CD14-positive monocyte (primary cell): ENCODE measurements at regions not wholly inside any gene's neighbourhood (a gene's known extent, or its start where the extent isn't known, plus 50 kb on each side); places are given as distances from the start of the nearest gene placed in this dataset.
"Not testable (repeated sequence)": the region's sequence is repeated elsewhere in the genome, so short reads cannot be mapped to it uniquely, and the experiment has no call there.

Experiments
- DNase-seq, 3 donors: peaks; one replicate each; pipeline ENCODE4 v3.0.0-alpha.2; 2011 to 2022
- H2AFZ ChIP-seq: 2 replicates; pipeline ENCODE4 v1.6.0; 2012; ENCODE audit warnings: mild to moderate bottlenecking, low read depth, low read length, inconsistent platforms; ENCODE audit not compliant: insufficient read depth, poor library complexity, severe bottlenecking
- H3K27ac ChIP-seq, 2 donors: 1 replicate in 1 of 2; 2 replicates in 1 of 2; pipeline ENCODE4 v1.5.1; 2012 to 2013; ENCODE audit warnings: low read length in 2 of 2, control low read depth in 1 of 2, inconsistent platforms in 1 of 2, low read depth in 1 of 2, mild to moderate bottlenecking in 1 of 2
- H3K27me3 ChIP-seq, 2 donors: one replicate each; pipeline versions ENCODE4 v1.6.0 to v1.6.1; 2011 to 2013; ENCODE audit warnings: low read length in 2 of 2; ENCODE audit not compliant: control insufficient read depth in 2 of 2, insufficient read depth in 2 of 2
- H3K36me3 ChIP-seq, 2 donors: replicated peaks in 1 of 2; 1 replicate in 1 of 2; 2 replicates in 1 of 2; pipeline versions ENCODE4 v1.5.1 to v1.6.1; 2012 to 2013; ENCODE audit warnings: low read length in 2 of 2, control low read depth in 1 of 2, inconsistent platforms in 1 of 2, mild to moderate bottlenecking in 1 of 2; ENCODE audit not compliant: insufficient read depth in 2 of 2, control insufficient read depth in 1 of 2
- H3K4me1 ChIP-seq, 2 donors: 1 replicate in 1 of 2; 2 replicates in 1 of 2; pipeline versions ENCODE4 v1.5.1 to v1.6.1; 2012 to 2013; ENCODE audit warnings: low read length in 2 of 2, control low read depth in 1 of 2, inconsistent platforms in 1 of 2, mild to moderate bottlenecking in 1 of 2, moderate library complexity in 1 of 2; ENCODE audit not compliant: insufficient read depth in 2 of 2, control insufficient read depth in 1 of 2
- H3K4me2 ChIP-seq: replicated peaks from 2 replicates; pipeline ENCODE3; 2012; ENCODE audit warnings: low read length, moderate library complexity, mild to moderate bottlenecking; ENCODE audit not compliant: poor library complexity, severe bottlenecking; ENCODE audit errors: extremely low read depth
- H3K4me3 ChIP-seq, 3 experiments: fragments of 200-600 bp in 1 of 3; sonication (generic) in 1 of 3; replicated peaks in 1 of 3; 1 replicate in 2 of 3; 2 replicates in 1 of 3; pipeline ENCODE4 v1.5.1; 2011 to 2013; ENCODE audit warnings: low read length in 3 of 3, mild to moderate bottlenecking in 3 of 3, control low read depth in 2 of 3, low read depth in 2 of 3, inconsistent platforms in 1 of 3, moderate library complexity in 1 of 3
- H3K79me2 ChIP-seq: 2 replicates; pipeline ENCODE4 v1.6.0; 2012; ENCODE audit warnings: mild to moderate bottlenecking, control low read depth, inconsistent platforms, low read length, moderate library complexity; ENCODE audit not compliant: insufficient read depth
- H3K9ac ChIP-seq: 2 replicates; pipeline ENCODE4 v1.6.0; 2017; ENCODE audit warnings: low read length, mild to moderate bottlenecking; ENCODE audit not compliant: insufficient read depth, poor library complexity, severe bottlenecking
- H3K9me3 ChIP-seq, 2 donors: replicated peaks in 1 of 2; 1 replicate in 1 of 2; 2 replicates in 1 of 2; pipeline versions ENCODE4 v1.5.1 to v1.6.1; 2012 to 2013; ENCODE audit warnings: low read length in 2 of 2, control low read depth in 1 of 2; ENCODE audit not compliant: control insufficient read depth in 1 of 2, insufficient read depth in 1 of 2
- H4K20me1 ChIP-seq: 2 replicates; pipeline ENCODE4 v1.6.0; 2012; ENCODE audit warnings: mild to moderate bottlenecking, low read length, control low read depth, moderate library complexity; ENCODE audit not compliant: insufficient read depth
- H3K27ac Mint-ChIP-seq, 7 donors: one replicate each; pipeline ENCODE4 v1.8.0; 2020; ENCODE audit warnings: mild to moderate bottlenecking in 7 of 7, mixed read lengths in 7 of 7, moderate library complexity in 6 of 7, inconsistent platforms in 2 of 7
- H3K27me3 Mint-ChIP-seq, 3 donors: one replicate each; pipeline ENCODE4 v1.8.0; 2021 to 2022; ENCODE audit warnings: low read depth in 3 of 3, mild to moderate bottlenecking in 3 of 3, mixed read lengths in 3 of 3, moderate library complexity in 3 of 3, inconsistent platforms in 1 of 3
- H3K36me3 Mint-ChIP-seq, 2 donors: one replicate each; pipeline ENCODE4 v1.8.0; 2020; ENCODE audit warnings: mixed read lengths in 2 of 2, inconsistent platforms in 1 of 2, mild to moderate bottlenecking in 1 of 2
- H3K4me1 Mint-ChIP-seq: one replicate; pipeline ENCODE4 v1.8.0; 2020; ENCODE audit warnings: mild to moderate bottlenecking, mixed read lengths
- H3K4me3 Mint-ChIP-seq, 2 donors: one replicate each; pipeline ENCODE4 v1.8.0; 2020; ENCODE audit warnings: mild to moderate bottlenecking in 2 of 2, mixed read lengths in 2 of 2, moderate library complexity in 1 of 2
- H3K9me3 Mint-ChIP-seq, 7 donors: one replicate each; pipeline ENCODE4 v1.8.0; 2020 to 2022; ENCODE audit warnings: mixed read lengths in 7 of 7, mild to moderate bottlenecking in 6 of 7, moderate library complexity in 6 of 7, inconsistent platforms in 2 of 7
- WGBS: methylation state at CpG from one replicate; pipeline ENCODE4 v1.1.5; 2013; ENCODE audit warnings: missing lambda C conversion rate; ENCODE audit not compliant: insufficient coverage; 5-methylcytosine and 5-hydroxymethylcytosine counted together
- intact Hi-C, 2 donors: fragments of 100-400 bp; cut with micrococcal nuclease; formaldehyde crosslinking; loops; one replicate each; pipeline versions ENCODE4 v1.15.0 to v1.15.1; 2023

GRCh38 chr1:149200567-149200966, 97.2 kb upstream of the NBPF9 start:
- peak overlapping the region in 3 of 7 donors; percentile 19 to 55 (median 41) for H3K27ac Mint-ChIP-seq
- H3K4me1 ChIP-seq, H3K27me3 Mint-ChIP-seq, H3K36me3 Mint-ChIP-seq, H3K9me3 Mint-ChIP-seq, H2AFZ ChIP-seq, H3K9ac ChIP-seq, H4K20me1 ChIP-seq, H3K9me3 ChIP-seq, H3K27ac ChIP-seq, H3K4me2 ChIP-seq, H3K4me1 Mint-ChIP-seq, intact Hi-C loops, H3K27me3 ChIP-seq, H3K79me2 ChIP-seq, H3K36me3 ChIP-seq, H3K4me3 ChIP-seq: not testable (repeated sequence)
- DNase-seq: peak; percentile 50 to 87 (median 74)
- peak overlapping the region in 1 of 2 donors; percentile 33 for H3K4me3 Mint-ChIP-seq
- no CpG with 5 or more reads among the region's 1 CpG for WGBS

- DNase-seq, H3K36me3 Mint-ChIP-seq, H3K9me3 Mint-ChIP-seq, H3K4me1 ChIP-seq, H3K9me3 ChIP-seq, H3K27me3 ChIP-seq, H3K36me3 ChIP-seq, H3K27me3 Mint-ChIP-seq, H3K4me2 ChIP-seq, H4K20me1 ChIP-seq, H3K27ac ChIP-seq, H3K9ac ChIP-seq, H3K4me3 Mint-ChIP-seq, H3K79me2 ChIP-seq, H3K4me1 Mint-ChIP-seq, H3K4me3 ChIP-seq, intact Hi-C loops, H2AFZ ChIP-seq, H3K27ac Mint-ChIP-seq: not testable (repeated sequence)
- no CpG with 5 or more reads among the region's 1 CpG for WGBS
Measured at GRCh38 chr1:149202283-149202682, 98.9 kb upstream of the NBPF9 start.

GRCh38 chr1:149204396-149204795, 101.0 kb upstream of the NBPF9 start:
- H3K4me1 Mint-ChIP-seq, H3K27ac ChIP-seq, H4K20me1 ChIP-seq, H3K4me2 ChIP-seq, H3K79me2 ChIP-seq, intact Hi-C loops, H3K4me3 Mint-ChIP-seq, H3K36me3 Mint-ChIP-seq, H3K9me3 Mint-ChIP-seq, H3K9me3 ChIP-seq, H3K27me3 Mint-ChIP-seq, H3K36me3 ChIP-seq, H3K9ac ChIP-seq, H3K4me1 ChIP-seq, DNase-seq, H3K27me3 ChIP-seq, H3K4me3 ChIP-seq, H2AFZ ChIP-seq, H3K27ac Mint-ChIP-seq: not testable (repeated sequence)
- whole genome bisulfite sequencing: no CpG with 5 or more reads among the region's 2 CpGs

DNA sequence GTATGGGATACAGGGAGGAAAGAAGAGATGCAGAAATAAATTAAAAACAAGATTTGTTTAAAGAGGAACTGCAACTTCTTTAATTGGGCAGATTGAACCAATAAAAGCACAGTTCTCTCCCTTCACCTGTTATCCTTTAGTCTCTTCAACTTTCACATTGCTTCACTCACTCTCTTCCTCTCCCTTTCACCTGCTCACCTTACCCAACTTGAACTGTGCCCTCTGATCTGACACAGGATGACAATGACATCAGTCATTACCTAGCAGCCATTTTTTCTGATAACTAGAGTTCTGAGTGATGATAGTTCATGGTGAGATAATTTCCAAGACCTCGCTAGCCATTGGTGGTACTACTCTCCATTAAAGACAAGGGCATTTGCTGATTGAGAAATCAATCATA, 105.5 kb upstream of the NBPF9 start:
- H2AFZ ChIP-seq, H3K9me3 ChIP-seq, H3K27ac ChIP-seq, H3K4me2 ChIP-seq, H3K36me3 ChIP-seq, H3K27ac Mint-ChIP-seq, H3K27me3 Mint-ChIP-seq, H3K4me3 Mint-ChIP-seq, DNase-seq, H3K9me3 Mint-ChIP-seq, H3K36me3 Mint-ChIP-seq, H3K9ac ChIP-seq, H3K4me1 Mint-ChIP-seq, H3K79me2 ChIP-seq, H3K27me3 ChIP-seq, H3K4me1 ChIP-seq, H4K20me1 ChIP-seq, H3K4me3 ChIP-seq, intact Hi-C loops: not testable (repeated sequence)
- no CpG with 5 or more reads among the region's 1 CpG for WGBS
